HEK293 (cell line): ENCODE measurements at regions not wholly inside any gene's neighbourhood (a gene's known extent, or its start where the extent isn't known, plus 50 kb on each side); places are given as distances from the start of the nearest gene placed in this dataset.

ENCODE experiments used
- CTCF ChIA-PET: fragments of 350-600 bp; formaldehyde crosslinking; extraction: SDS; loops from one replicate; lab custom pipeline; 2021; ENCODE audit warnings: antibody characterized with exemption; lab: Yijun Ruan, JAX
- POLR2A ChIA-PET: fragments of 300-600 bp; formaldehyde crosslinking; extraction: SDS; loops from one replicate; lab custom pipeline; 2020; ENCODE audit warnings: antibody characterized with exemption, inconsistent platforms; lab: Yijun Ruan, JAX
- H3K27ac ChIP-seq: fragments of 200-500 bp; sonication (Bioruptor generic); 2 replicates; pipeline ENCODE4 v1.5.1; 2014; ENCODE audit warnings: low read depth, low read length, control low read depth, inconsistent platforms; ENCODE audit errors: extremely low read depth
- H3K36me3 ChIP-seq, 2 experiments: fragments of 200-500 bp in 1 of 2; sonication (Bioruptor generic) in 1 of 2; 1 replicate in 1 of 2; 2 replicates in 1 of 2; pipeline ENCODE4 v1.5.1; 2014 to 2017; ENCODE audit warnings: inconsistent platforms in 2 of 2, low read length in 2 of 2; ENCODE audit not compliant: control insufficient read depth in 2 of 2, insufficient read depth in 1 of 2
- H3K4me1 ChIP-seq: fragments of 200-500 bp; sonication (Bioruptor generic); 2 replicates; pipeline ENCODE4 v1.5.1; 2014; ENCODE audit warnings: mild to moderate bottlenecking, low read length, inconsistent platforms; ENCODE audit not compliant: control insufficient read depth, insufficient read depth
- H3K4me3 ChIP-seq: 2 replicates; pipeline ENCODE4 v1.5.1; 2011; ENCODE audit warnings: low read depth, mild to moderate bottlenecking, control low read depth, low read length, moderate library complexity
- H3K9me3 ChIP-seq: fragments of 200-500 bp; sonication (Bioruptor generic); 2 replicates; pipeline ENCODE4 v1.5.1; 2014; ENCODE audit warnings: low read depth, low read length, inconsistent platforms; ENCODE audit not compliant: control insufficient read depth, insufficient read depth
- BCL11A ChIP-seq: fragments of 450-650 bp; formaldehyde crosslinking; IDR thresholded peaks from 2 replicates; pipeline ENCODE4 v1.5.1; 2016; ENCODE audit warnings: low read depth, missing biosample characterization, missing genetic modification characterization
- BCL11B ChIP-seq: fragments of 450-650 bp; formaldehyde crosslinking; IDR thresholded peaks from 2 replicates; pipeline ENCODE4 v1.5.1; 2016; ENCODE audit warnings: low read depth, missing biosample characterization, missing genetic modification characterization
- ELK4 ChIP-seq: IDR thresholded peaks from 2 replicates; pipeline ENCODE4 v1.6.1; 2011; ENCODE audit warnings: mild to moderate bottlenecking, low read depth, low read length, borderline replicate concordance
- GLI2 ChIP-seq: fragments of 450-650 bp; formaldehyde crosslinking; IDR thresholded peaks from 2 replicates; pipeline ENCODE4; 2017; ENCODE audit warnings: missing biosample characterization, missing genetic modification characterization, low read depth, borderline replicate concordance
- GLIS2 ChIP-seq: fragments of 450-650 bp; formaldehyde crosslinking; IDR thresholded peaks from 2 replicates; pipeline ENCODE4 v1.5.1; 2016; ENCODE audit warnings: missing biosample characterization, missing genetic modification characterization
- SETDB1 ChIP-seq: IDR thresholded peaks from one replicate; pipeline ENCODE4 v1.6.1; 2017; ENCODE audit warnings: mild to moderate bottlenecking, low read length, moderate library complexity, mixed read lengths; ENCODE audit not compliant: insufficient read length
- ZBTB21 ChIP-seq: fragments of 450-650 bp; formaldehyde crosslinking; IDR thresholded peaks from 2 replicates; pipeline ENCODE4 v1.5.1; 2017; ENCODE audit warnings: missing biosample characterization, missing genetic modification characterization
- ZBTB44 ChIP-seq: fragments of 450-650 bp; IDR thresholded peaks from 2 replicates; pipeline ENCODE4 v1.5.1; 2018; ENCODE audit warnings: missing biosample characterization, mild to moderate bottlenecking, missing genetic modification characterization
- ZBTB6 ChIP-seq: fragments of 450-650 bp; formaldehyde crosslinking; IDR thresholded peaks from 2 replicates; pipeline ENCODE4 v1.5.1; 2017; ENCODE audit warnings: missing biosample characterization, missing genetic modification characterization
- ZNF121 ChIP-seq: fragments of 450-650 bp; formaldehyde crosslinking; IDR thresholded peaks from 2 replicates; pipeline ENCODE4 v1.5.1; 2016; ENCODE audit warnings: missing biosample characterization, missing genetic modification characterization
- ZNF138 ChIP-seq: fragments of 450-650 bp; formaldehyde crosslinking; IDR thresholded peaks from 2 replicates; pipeline ENCODE4 v1.5.1; 2016; ENCODE audit warnings: missing biosample characterization, missing genetic modification characterization, borderline replicate concordance
- ZNF18 ChIP-seq: fragments of 450-650 bp; formaldehyde crosslinking; IDR thresholded peaks from 2 replicates; pipeline ENCODE4 v1.5.1; 2016; ENCODE audit warnings: missing biosample characterization, missing genetic modification characterization
- ZNF239 ChIP-seq: fragments of 450-650 bp; formaldehyde crosslinking; IDR thresholded peaks from 2 replicates; pipeline ENCODE4 v1.5.1; 2016; ENCODE audit warnings: missing biosample characterization, missing genetic modification characterization
- ZNF266 ChIP-seq: fragments of 450-650 bp; formaldehyde crosslinking; IDR thresholded peaks from 2 replicates; pipeline ENCODE4 v1.5.1; 2016; ENCODE audit warnings: missing biosample characterization, missing genetic modification characterization, low read depth
- ZNF324 ChIP-seq: fragments of 450-650 bp; formaldehyde crosslinking; IDR thresholded peaks from 2 replicates; pipeline ENCODE4 v1.5.1; 2016; ENCODE audit warnings: missing biosample characterization, missing genetic modification characterization
- ZNF391 ChIP-seq: fragments of 450-650 bp; formaldehyde crosslinking; IDR thresholded peaks from 2 replicates; pipeline ENCODE4 v1.5.1; 2016; ENCODE audit warnings: low read depth, missing biosample characterization, missing genetic modification characterization, borderline replicate concordance
- ZNF426 ChIP-seq: fragments of 450-650 bp; formaldehyde crosslinking; IDR thresholded peaks from 2 replicates; pipeline ENCODE4 v1.5.1; 2017; ENCODE audit warnings: missing biosample characterization, missing genetic modification characterization, mild to moderate bottlenecking, inconsistent platforms, moderate library complexity
- ZNF433 ChIP-seq: fragments of 450-650 bp; formaldehyde crosslinking; IDR thresholded peaks from 2 replicates; pipeline ENCODE4 v1.5.1; 2016; ENCODE audit warnings: missing biosample characterization, missing genetic modification characterization, low read depth
- ZNF514 ChIP-seq: fragments of 450-650 bp; formaldehyde crosslinking; IDR thresholded peaks from 2 replicates; pipeline ENCODE4 v1.5.1; 2016; ENCODE audit warnings: missing biosample characterization, missing genetic modification characterization
- ZNF544 ChIP-seq: fragments of 450-650 bp; formaldehyde crosslinking; IDR thresholded peaks from 2 replicates; pipeline ENCODE4 v1.5.0; 2017; ENCODE audit warnings: missing biosample characterization, missing genetic modification characterization
- ZNF560 ChIP-seq: fragments of 450-650 bp; formaldehyde crosslinking; IDR thresholded peaks from 2 replicates; pipeline ENCODE4 v1.5.1; 2017; ENCODE audit warnings: missing biosample characterization, missing genetic modification characterization, borderline replicate concordance
- ZNF623 ChIP-seq: fragments of 450-650 bp; formaldehyde crosslinking; IDR thresholded peaks from 2 replicates; pipeline ENCODE4 v1.5.1; 2016; ENCODE audit warnings: missing biosample characterization, missing genetic modification characterization
- ZNF629 ChIP-seq: fragments of 450-650 bp; formaldehyde crosslinking; IDR thresholded peaks from 2 replicates; pipeline ENCODE4 v1.5.1; 2017; ENCODE audit warnings: missing biosample characterization, missing genetic modification characterization
- ZNF645 ChIP-seq: fragments of 450-650 bp; formaldehyde crosslinking; IDR thresholded peaks from 2 replicates; pipeline ENCODE4; 2016; ENCODE audit warnings: missing biosample characterization, missing genetic modification characterization
- ZNF654 ChIP-seq: fragments of 450-650 bp; formaldehyde crosslinking; IDR thresholded peaks from 2 replicates; pipeline ENCODE4 v1.5.1; 2016; ENCODE audit warnings: low read depth, missing biosample characterization, missing genetic modification characterization
- ZNF701 ChIP-seq: fragments of 450-650 bp; formaldehyde crosslinking; IDR thresholded peaks from 2 replicates; pipeline ENCODE4 v1.5.1; 2016; ENCODE audit warnings: missing biosample characterization, missing genetic modification characterization
- ZNF768 ChIP-seq: fragments of 450-650 bp; formaldehyde crosslinking; IDR thresholded peaks from 2 replicates; pipeline ENCODE4 v1.5.1; 2018; ENCODE audit warnings: missing biosample characterization, mild to moderate bottlenecking, missing genetic modification characterization
- ZNF777 ChIP-seq: fragments of 450-650 bp; formaldehyde crosslinking; IDR thresholded peaks from 2 replicates; pipeline ENCODE4 v1.5.1; 2017; ENCODE audit warnings: missing biosample characterization, missing genetic modification characterization, borderline replicate concordance
- ZNF830 ChIP-seq: fragments of 450-650 bp; IDR thresholded peaks from 2 replicates; pipeline ENCODE4 v1.5.0; 2018; ENCODE audit warnings: missing biosample characterization, missing genetic modification characterization, low read depth, mild to moderate bottlenecking, moderate library complexity
- ZSCAN16 ChIP-seq: fragments of 450-650 bp; formaldehyde crosslinking; IDR thresholded peaks from 2 replicates; pipeline ENCODE4 v1.5.1; 2016; ENCODE audit warnings: missing biosample characterization, missing genetic modification characterization
- ZSCAN23 ChIP-seq: fragments of 450-650 bp; formaldehyde crosslinking; IDR thresholded peaks from 2 replicates; pipeline ENCODE4 v1.5.1; 2016; ENCODE audit warnings: missing biosample characterization, missing genetic modification characterization

GRCh38 chr6:169839029-169839481 is 87.6 kb downstream of the ERMARD start:
- Histone ChIP-seq H3K27ac (no peak overlapping the region), H3K9me3 (no peaks in the 10 kb centered on the region), H3K4me3 (no peak overlapping the region), H3K36me3 (no peaks in the 10 kb centered on the region), H3K4me1 (no peaks in the 10 kb centered on the region)
- POLR2A ChIA-PET, result no interaction called here
- CTCF ChIA-PET, result interaction anchor here (0.6 kb wide), 1 partner anchor 49 kb away, joined by 3 read pairs; no protein-coding TSS in a partner anchor
- no peak for TF ChIP-seq ZBTB44 (tag by site-specific recombination)
- TF ChIP-seq ZNF121 (tag by site-specific recombination), result no peak
- TF ChIP-seq ZNF623, result no peak
- TF ChIP-seq BCL11A, result no peak
- no peak for TF ChIP-seq GLI2 (tag by site-specific recombination)
- TF ChIP-seq ZNF544 (tag by site-specific recombination), result no peak
- TF ChIP-seq ZNF654 (tag by site-specific recombination), result no peak
- TF ChIP-seq ZNF777 (tag by site-specific recombination), result no peak
- no peak for TF ChIP-seq ZNF324 (tag by site-specific recombination)
- no peak for TF ChIP-seq ZBTB21
- TF ChIP-seq ZNF426 (tag by site-specific recombination), result no peak
- no peak for TF ChIP-seq ZNF18 (tag by site-specific recombination)
- TF ChIP-seq ZSCAN23 (tag by site-specific recombination), result no peak
- no peak for TF ChIP-seq ZNF514 (tag by site-specific recombination)
- no peak for TF ChIP-seq GLIS2 (tag by site-specific recombination)
- TF ChIP-seq ZNF768 (tag by site-specific recombination), result no peak
- TF ChIP-seq ZNF138 (tag by site-specific recombination), result no peak
- TF ChIP-seq BCL11B, result no peak
- TF ChIP-seq SETDB1, result no peak
- TF ChIP-seq ZNF391 (tag by site-specific recombination), result no peak

- H3K4me3 ChIP-seq, result no peak overlapping the region
- TF ChIP-seq ZNF433 (no peak), ZNF629 (tag by site-specific recombination) (no peak), ZNF701 (no peak), ZNF324 (tag by site-specific recombination) (no peak), ZBTB21 (no peak), ZSCAN16 (tag by site-specific recombination) (no peak), ZNF239 (tag by site-specific recombination) (no peak), ZNF830 (tag by site-specific recombination) (no peak), ZNF266 (no peak), ZNF645 (tag by site-specific recombination) (no peak), ELK4 (no peak), ZBTB6 (no peak), ZNF560 (tag by site-specific recombination) (no peak)
- TF ChIP-seq, all 188 proteins: peak for 0
- CTCF ChIA-PET, result interaction anchor here (0.6 kb wide), 1 partner anchor 675 kb away, joined by 4 read pairs; no protein-coding TSS in a partner anchor
- no peak overlapping the region for H3K27ac ChIP-seq
- POLR2A ChIA-PET, result no interaction called here
- H3K4me1 ChIP-seq, result no peaks in the 10 kb centered on the region
- H3K36me3 ChIP-seq, result no peaks in the 10 kb centered on the region
- H3K9me3 ChIP-seq, result no peaks in the 10 kb centered on the region
These were observed 87.1 kb downstream of the ERMARD start for GRCh38 chr6:169838346-169839028.
